ENCODE measurements at regions not wholly inside any gene's neighbourhood (a gene's known extent, or its start where the extent isn't known, plus 50 kb on each side); places are given as distances from the start of the nearest gene placed in this dataset.

- no peak for TF ChIP-seq CTCF (conservative IDR thresholded peaks at IDR 0.05; ENCODE audit: low read length)
- no peak for TF ChIP-seq EZH2phosphoT487 (IDR thresholded peaks at IDR 0.05; ENCODE audit: borderline replicate concordance, low read depth, low read length)
These were observed 121.0 kb upstream of the TSPAN2 start for GRCh38 chr1:115210302-115210711.

Data from OCI-LY7 (cell line).